ENCODE measurements at regions not wholly inside any gene's neighbourhood (a gene's known extent, or its start where the extent isn't known, plus 50 kb on each side); places are given as distances from the start of the nearest gene placed in this dataset.

DNA sequence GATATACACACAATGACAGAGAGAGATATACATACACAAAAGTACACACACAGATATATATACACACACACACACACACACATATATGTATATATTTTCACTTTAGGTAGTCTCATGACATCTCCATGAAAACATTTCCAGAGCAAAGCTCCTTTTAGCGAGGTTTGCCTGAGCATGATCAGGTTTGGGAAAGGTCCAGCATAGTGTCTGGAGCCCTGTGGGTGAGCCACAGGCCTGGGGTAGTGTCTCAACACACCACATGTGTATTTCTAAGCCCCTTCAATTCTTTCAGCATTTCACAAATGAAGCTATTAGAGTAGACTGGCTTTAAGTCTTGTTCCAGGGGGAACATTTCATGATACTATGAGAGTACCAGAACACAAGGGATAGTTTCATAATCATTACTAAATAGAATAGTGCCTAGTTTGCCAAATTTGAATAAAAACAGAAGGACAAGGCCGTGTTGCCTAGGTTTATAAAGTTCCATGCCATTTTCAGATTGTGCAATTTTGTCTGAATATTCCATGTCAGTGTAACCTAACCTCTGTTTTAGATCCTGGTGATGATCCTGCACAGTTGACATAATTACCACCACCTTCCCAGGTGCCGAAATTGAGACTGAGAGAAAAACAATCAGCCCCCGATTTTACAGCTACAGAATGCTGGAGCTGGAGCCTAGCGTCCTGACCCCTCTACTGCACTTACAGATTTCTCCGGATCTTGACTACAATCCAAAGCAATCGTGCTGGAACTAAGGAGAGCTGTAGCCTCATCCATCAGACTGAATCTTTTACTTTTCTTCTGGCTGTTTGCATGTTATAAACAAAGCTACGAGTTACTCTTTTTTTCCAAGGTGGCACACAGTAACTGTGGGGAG, 332.7 kb downstream of the CYRIA start:
- TF ChIP-seq, protein P1, sequence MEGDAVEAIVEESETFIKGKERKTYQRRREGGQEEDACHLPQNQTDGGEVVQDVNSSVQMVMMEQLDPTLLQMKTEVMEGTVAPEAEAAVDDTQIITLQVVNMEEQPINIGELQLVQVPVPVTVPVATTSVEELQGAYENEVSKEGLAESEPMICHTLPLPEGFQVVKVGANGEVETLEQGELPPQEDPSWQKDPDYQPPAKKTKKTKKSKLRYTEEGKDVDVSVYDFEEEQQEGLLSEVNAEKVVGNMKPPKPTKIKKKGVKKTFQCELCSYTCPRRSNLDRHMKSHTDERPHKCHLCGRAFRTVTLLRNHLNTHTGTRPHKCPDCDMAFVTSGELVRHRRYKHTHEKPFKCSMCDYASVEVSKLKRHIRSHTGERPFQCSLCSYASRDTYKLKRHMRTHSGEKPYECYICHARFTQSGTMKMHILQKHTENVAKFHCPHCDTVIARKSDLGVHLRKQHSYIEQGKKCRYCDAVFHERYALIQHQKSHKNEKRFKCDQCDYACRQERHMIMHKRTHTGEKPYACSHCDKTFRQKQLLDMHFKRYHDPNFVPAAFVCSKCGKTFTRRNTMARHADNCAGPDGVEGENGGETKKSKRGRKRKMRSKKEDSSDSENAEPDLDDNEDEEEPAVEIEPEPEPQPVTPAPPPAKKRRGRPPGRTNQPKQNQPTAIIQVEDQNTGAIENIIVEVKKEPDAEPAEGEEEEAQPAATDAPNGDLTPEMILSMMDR (IDR thresholded peaks at IDR 0.05; ENCODE audit: low read length), result no peak
- no peak for TF ChIP-seq EZH2 (IDR thresholded peaks at IDR 0.05; ENCODE audit: borderline replicate concordance, low read length)
